MM.1S (cell line): ENCODE measurements at regions not wholly inside any gene's neighbourhood (a gene's known extent, or its start where the extent isn't known, plus 50 kb on each side); places are given as distances from the start of the nearest gene placed in this dataset.

ENCODE experiments used
- DNase-seq: peaks from one replicate; pipeline ENCODE4 v3.0.0-alpha.2; 2015
- H2AFZ ChIP-seq: fragments of 300-600 bp; sonication (generic); 2 replicates; pipeline ENCODE4 v1.6.0; 2016; ENCODE audit warnings: antibody characterized with exemption, low read length
- H3F3A ChIP-seq: fragments of 300-600 bp; sonication (generic); 2 replicates; pipeline ENCODE4 v1.6.1; 2016; ENCODE audit warnings: mild to moderate bottlenecking, antibody characterized with exemption, low read length, moderate library complexity, mixed read lengths; ENCODE audit not compliant: insufficient read depth
- H3K27ac ChIP-seq: fragments of 300-600 bp; sonication (generic); 2 replicates; pipeline ENCODE4 v1.5.1; 2016; ENCODE audit warnings: mild to moderate bottlenecking, low read length
- H3K27me3 ChIP-seq: fragments of 300-600 bp; sonication (generic); replicated peaks from 2 replicates; pipeline ENCODE4 v1.6.0; 2016; ENCODE audit warnings: low read length; ENCODE audit not compliant: insufficient read depth
- H3K36me3 ChIP-seq: fragments of 300-600 bp; sonication (generic); replicated peaks from 2 replicates; pipeline ENCODE4 v1.6.1; 2016; ENCODE audit warnings: mild to moderate bottlenecking, low read length, mixed read lengths; ENCODE audit not compliant: insufficient read depth
- H3K4me1 ChIP-seq: fragments of 300-600 bp; sonication (generic); 2 replicates; pipeline ENCODE4 v1.6.1; 2016; ENCODE audit warnings: low read length, mixed read lengths
- H3K4me2 ChIP-seq: fragments of 300-600 bp; sonication (generic); 2 replicates; pipeline ENCODE4 v1.6.0; 2016; ENCODE audit warnings: low read depth, low read length
- H3K4me3 ChIP-seq: fragments of 300-600 bp; sonication (generic); 2 replicates; pipeline ENCODE4 v1.5.1; 2016; ENCODE audit warnings: low read length, mixed read lengths
- H3K79me2 ChIP-seq: fragments of 300-600 bp; sonication (generic); 2 replicates; pipeline ENCODE4 v1.6.1; 2016; ENCODE audit warnings: mixed run types, low read length, mixed read lengths
- H3K9ac ChIP-seq: fragments of 300-600 bp; sonication (generic); 2 replicates; pipeline ENCODE4 v1.6.1; 2016; ENCODE audit warnings: low read length, mixed read lengths
- H3K9me2 ChIP-seq: fragments of 300-600 bp; sonication (generic); replicated peaks from 2 replicates; pipeline ENCODE4 v1.6.1; 2016; ENCODE audit warnings: mild to moderate bottlenecking, low read length, mixed read lengths; ENCODE audit not compliant: insufficient read depth
- H3K9me3 ChIP-seq: fragments of 300-600 bp; sonication (generic); replicated peaks from 2 replicates; pipeline ENCODE4 v1.6.1; 2016; ENCODE audit warnings: mild to moderate bottlenecking, low read length, mixed read lengths; ENCODE audit not compliant: insufficient read depth
- H4K20me1 ChIP-seq: fragments of 300-600 bp; sonication (generic); 2 replicates; pipeline ENCODE4 v1.6.1; 2016; ENCODE audit warnings: mild to moderate bottlenecking, low read length, moderate library complexity, mixed read lengths; ENCODE audit not compliant: insufficient read depth
- CTCF ChIP-seq: fragments of 300-600 bp; sonication (generic); IDR thresholded peaks from 2 replicates; pipeline ENCODE4 v1.5.1; 2016; ENCODE audit warnings: antibody characterized with exemption, low read length, mixed read lengths
- EZH2 ChIP-seq: fragments of 300-600 bp; sonication (generic); optimal IDR thresholded peaks from 2 replicates; pipeline ENCODE3; 2017; ENCODE audit warnings: low read depth, mild to moderate bottlenecking, antibody characterized with exemption, low read length, mixed read lengths
- EZH2phosphoT487 ChIP-seq: fragments of 300-600 bp; sonication (generic); IDR thresholded peaks from 2 replicates; pipeline ENCODE4 v1.6.1; 2018; ENCODE audit warnings: antibody characterized with exemption, low read length

GRCh38 chr2:207395535-207396251 lies 134.1 kb upstream of the CREB1 start:
- Histone ChIP-seq H3K79me2 (no peaks in the 10 kb centered on the region), H3K9me2 (no peaks in the 10 kb centered on the region; the same call in 1 of the 2 replicates), H3K4me2 (no peak overlapping the region), H3K9ac (no peak overlapping the region), H3K27me3 (no peaks in the 10 kb centered on the region), H3F3A (no peaks in the 10 kb centered on the region), H3K9me3 (no peaks in the 10 kb centered on the region), H3K27ac (no peak overlapping the region), H4K20me1 (no peaks in the 10 kb centered on the region), H3K4me1 (no peaks in the 10 kb centered on the region), H3K36me3 (no peaks in the 10 kb centered on the region), H3K4me3 (no peak overlapping the region), H2AFZ (no peak overlapping the region)
- DNase-seq, result no peak
- TF ChIP-seq CTCF, result no peak
- TF ChIP-seq EZH2phosphoT487, result no peak
- TF ChIP-seq EZH2, result no peak

- Histone ChIP-seq H3K9me2 (no peaks in the 10 kb centered on the region), H2AFZ (no peak overlapping the region), H4K20me1 (no peaks in the 10 kb centered on the region), H3K4me2 (no peak overlapping the region), H3K4me3 (no peak overlapping the region), H3K27ac (no peak overlapping the region), H3K79me2 (no peaks in the 10 kb centered on the region), H3F3A (no peaks in the 10 kb centered on the region), H3K9ac (no peak overlapping the region), H3K9me3 (no peaks in the 10 kb centered on the region), H3K27me3 (no peaks in the 10 kb centered on the region), H3K36me3 (no peaks in the 10 kb centered on the region), H3K4me1 (no peaks in the 10 kb centered on the region)
- no peak for TF ChIP-seq CTCF
- TF ChIP-seq EZH2phosphoT487, result no peak
- TF ChIP-seq EZH2, result no peak
- DNase-seq, result no peak
These were observed 131.7 kb upstream of the CREB1 start for GRCh38 chr2:207397917-207398655.

GRCh38 chr2:207399301-207399700 lies 130.5 kb upstream of the CREB1 start:
- Histone ChIP-seq H3K4me1 (no peaks in the 10 kb centered on the region), H3K27me3 (no peaks in the 10 kb centered on the region), H3K4me2 (no peak overlapping the region), H3K27ac (no peak overlapping the region), H3K9me3 (no peaks in the 10 kb centered on the region), H4K20me1 (no peaks in the 10 kb centered on the region), H3K4me3 (no peak overlapping the region), H2AFZ (no peak overlapping the region), H3K79me2 (no peaks in the 10 kb centered on the region), H3K36me3 (no peaks in the 10 kb centered on the region), H3K9me2 (no peaks in the 10 kb centered on the region), H3K9ac (no peak overlapping the region), H3F3A (no peaks in the 10 kb centered on the region)
- DNase-seq, result no peak
- TF ChIP-seq EZH2phosphoT487 (no peak), EZH2 (no peak), CTCF (no peak)
